Gastrocnemius medialis (tissue), 4 donors: ENCODE measurements at regions not wholly inside any gene's neighbourhood (a gene's known extent, or its start where the extent isn't known, plus 50 kb on each side); places are given as distances from the start of the nearest gene placed in this dataset.

Source experiments
- POLR2A ChIP-seq, 2 donors: fragments of 450-650 bp; IDR thresholded peaks; one replicate each; pipeline ENCODE4 v1.6.1; 2017; ENCODE audit warnings: antibody characterized with exemption in 2 of 2, mild to moderate bottlenecking in 2 of 2, moderate library complexity in 2 of 2
- TF ChIP-seq, protein P1 (sequence below), 5 experiments: fragments of 450-650 bp in 3 of 5; fragments of 200-600 bp in 2 of 5; sonication (generic) in 2 of 5; IDR thresholded peaks in 4 of 5; conservative IDR thresholded peaks in 1 of 5; 1 replicate in 4 of 5; 2 replicates in 1 of 5; pipeline ENCODE4 v1.5.1; 2016 to 2019; ENCODE audit warnings: antibody characterized with exemption in 5 of 5, mild to moderate bottlenecking in 3 of 5, moderate library complexity in 3 of 5

DNA sequence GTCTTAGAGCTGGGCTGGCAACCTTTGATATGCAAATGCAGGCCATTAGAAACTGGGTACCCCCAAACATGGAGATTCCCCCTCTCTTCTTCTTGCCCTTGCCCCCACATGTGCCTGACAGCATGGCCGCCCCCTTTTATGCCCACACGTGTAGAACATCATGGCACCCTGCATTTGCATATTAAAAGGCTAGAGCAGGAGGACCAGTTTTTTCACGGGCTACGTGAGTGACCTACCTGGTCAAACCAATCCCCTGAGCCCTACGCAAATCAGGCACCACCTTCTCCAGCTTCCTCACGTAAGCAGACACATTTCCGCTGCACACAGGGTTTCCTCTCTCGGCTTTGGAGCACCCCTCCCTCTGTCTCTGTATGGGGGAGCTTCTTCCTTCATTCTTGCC lies 110.9 kb upstream of the COPS8 start:
- TF ChIP-seq, protein P1, sequence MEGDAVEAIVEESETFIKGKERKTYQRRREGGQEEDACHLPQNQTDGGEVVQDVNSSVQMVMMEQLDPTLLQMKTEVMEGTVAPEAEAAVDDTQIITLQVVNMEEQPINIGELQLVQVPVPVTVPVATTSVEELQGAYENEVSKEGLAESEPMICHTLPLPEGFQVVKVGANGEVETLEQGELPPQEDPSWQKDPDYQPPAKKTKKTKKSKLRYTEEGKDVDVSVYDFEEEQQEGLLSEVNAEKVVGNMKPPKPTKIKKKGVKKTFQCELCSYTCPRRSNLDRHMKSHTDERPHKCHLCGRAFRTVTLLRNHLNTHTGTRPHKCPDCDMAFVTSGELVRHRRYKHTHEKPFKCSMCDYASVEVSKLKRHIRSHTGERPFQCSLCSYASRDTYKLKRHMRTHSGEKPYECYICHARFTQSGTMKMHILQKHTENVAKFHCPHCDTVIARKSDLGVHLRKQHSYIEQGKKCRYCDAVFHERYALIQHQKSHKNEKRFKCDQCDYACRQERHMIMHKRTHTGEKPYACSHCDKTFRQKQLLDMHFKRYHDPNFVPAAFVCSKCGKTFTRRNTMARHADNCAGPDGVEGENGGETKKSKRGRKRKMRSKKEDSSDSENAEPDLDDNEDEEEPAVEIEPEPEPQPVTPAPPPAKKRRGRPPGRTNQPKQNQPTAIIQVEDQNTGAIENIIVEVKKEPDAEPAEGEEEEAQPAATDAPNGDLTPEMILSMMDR (IDR thresholded peaks at IDR 0.05 in 4 of 5, conservative IDR thresholded peaks at IDR 0.05 in 1 of 5): no peak
- TF ChIP-seq POLR2A (IDR thresholded peaks at IDR 0.05): no peak
